OCI-LY1 (cell line): ENCODE measurements at regions not wholly inside any gene's neighbourhood (a gene's known extent, or its start where the extent isn't known, plus 50 kb on each side); places are given as distances from the start of the nearest gene placed in this dataset.

Source experiments
- EZH2 ChIP-seq: fragments of 200-600 bp; sonication (generic), shearing (Covaris generic); IDR thresholded peaks from 2 replicates; pipeline ENCODE4 v1.8.0; 2017; ENCODE audit warnings: borderline replicate concordance, mixed run types, mild to moderate bottlenecking, antibody characterized with exemption, low read length, moderate library complexity, mixed read lengths
- TF ChIP-seq, protein P1 (sequence below): fragments of 200-600 bp; sonication (generic), shearing (Covaris generic); IDR thresholded peaks from 2 replicates; pipeline ENCODE4 v1.5.1; 2017; ENCODE audit warnings: mild to moderate bottlenecking, antibody characterized with exemption, low read length, moderate library complexity, mixed read lengths

DNA sequence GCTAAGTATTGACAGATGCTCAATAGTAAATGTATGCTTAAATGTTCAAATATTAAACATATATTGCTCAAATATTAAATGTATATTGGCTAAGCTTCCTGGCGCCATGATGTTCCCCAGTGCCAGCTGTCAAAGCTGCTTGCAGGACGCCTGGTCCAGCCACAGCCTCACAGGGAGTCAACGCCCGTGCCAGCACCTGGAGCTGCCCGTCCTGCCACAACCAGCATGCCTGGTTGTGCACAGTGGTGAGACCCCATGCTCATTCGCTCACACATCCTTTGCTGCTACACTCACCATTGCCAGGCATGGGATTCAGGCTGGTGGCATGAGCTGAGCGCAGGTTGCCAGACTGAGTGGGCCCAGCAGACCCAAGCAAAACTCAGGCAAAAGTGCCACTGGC lies 926.9 kb upstream of the EDIL3 start:
- TF ChIP-seq, protein P1, sequence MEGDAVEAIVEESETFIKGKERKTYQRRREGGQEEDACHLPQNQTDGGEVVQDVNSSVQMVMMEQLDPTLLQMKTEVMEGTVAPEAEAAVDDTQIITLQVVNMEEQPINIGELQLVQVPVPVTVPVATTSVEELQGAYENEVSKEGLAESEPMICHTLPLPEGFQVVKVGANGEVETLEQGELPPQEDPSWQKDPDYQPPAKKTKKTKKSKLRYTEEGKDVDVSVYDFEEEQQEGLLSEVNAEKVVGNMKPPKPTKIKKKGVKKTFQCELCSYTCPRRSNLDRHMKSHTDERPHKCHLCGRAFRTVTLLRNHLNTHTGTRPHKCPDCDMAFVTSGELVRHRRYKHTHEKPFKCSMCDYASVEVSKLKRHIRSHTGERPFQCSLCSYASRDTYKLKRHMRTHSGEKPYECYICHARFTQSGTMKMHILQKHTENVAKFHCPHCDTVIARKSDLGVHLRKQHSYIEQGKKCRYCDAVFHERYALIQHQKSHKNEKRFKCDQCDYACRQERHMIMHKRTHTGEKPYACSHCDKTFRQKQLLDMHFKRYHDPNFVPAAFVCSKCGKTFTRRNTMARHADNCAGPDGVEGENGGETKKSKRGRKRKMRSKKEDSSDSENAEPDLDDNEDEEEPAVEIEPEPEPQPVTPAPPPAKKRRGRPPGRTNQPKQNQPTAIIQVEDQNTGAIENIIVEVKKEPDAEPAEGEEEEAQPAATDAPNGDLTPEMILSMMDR, result no peak
- TF ChIP-seq EZH2, result no peak
